ENCODE measurements at regions not wholly inside any gene's neighbourhood (a gene's known extent, or its start where the extent isn't known, plus 50 kb on each side); places are given as distances from the start of the nearest gene placed in this dataset.

GRCh38 chrX:22395372-22395771, 122.7 kb downstream of the CBLL2 start:
- DNase-seq (ENCODE audit: low spot score), result no peak

DNA sequence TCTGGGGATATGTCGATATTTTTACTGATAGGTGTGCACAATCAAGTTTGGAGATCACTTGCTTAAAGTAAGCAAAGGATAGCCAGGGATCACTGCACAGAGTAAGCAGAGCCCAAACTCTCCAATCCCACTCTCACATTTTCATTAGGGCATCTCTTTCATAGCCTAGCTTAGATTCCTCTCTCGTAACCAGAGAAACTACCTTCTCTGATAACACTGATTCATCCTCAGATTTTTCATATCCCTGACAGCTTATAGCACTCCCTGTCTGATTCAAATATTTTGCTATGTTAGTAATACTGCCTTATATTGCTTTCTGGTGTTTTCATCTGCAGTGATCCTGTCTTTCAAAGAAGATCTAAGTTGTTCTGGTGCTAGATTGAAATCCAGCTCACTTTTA, 123.7 kb downstream of the CBLL2 start:
- no peak for DNase-seq (ENCODE audit: low spot score)

DNA sequence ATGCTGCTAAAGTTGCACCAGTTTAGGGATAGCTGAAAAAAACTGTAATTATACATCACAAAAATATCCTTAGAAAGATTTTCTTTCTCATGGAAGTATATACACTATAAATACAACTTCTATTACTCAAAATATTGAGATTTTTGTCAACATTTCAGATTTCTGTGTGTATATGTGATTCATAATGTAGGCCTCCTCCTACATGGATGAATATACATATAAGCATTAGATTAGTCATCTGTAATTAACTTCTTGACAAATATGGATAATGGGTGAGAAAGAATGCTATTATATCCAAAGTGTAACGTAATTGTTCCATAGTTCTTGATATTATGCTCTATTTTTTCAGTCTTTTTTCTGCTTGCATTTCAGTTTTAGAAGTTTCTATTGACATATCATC, 124.9 kb downstream of the CBLL2 start:
- no peak for DNase-seq (ENCODE audit: low spot score)

DNA sequence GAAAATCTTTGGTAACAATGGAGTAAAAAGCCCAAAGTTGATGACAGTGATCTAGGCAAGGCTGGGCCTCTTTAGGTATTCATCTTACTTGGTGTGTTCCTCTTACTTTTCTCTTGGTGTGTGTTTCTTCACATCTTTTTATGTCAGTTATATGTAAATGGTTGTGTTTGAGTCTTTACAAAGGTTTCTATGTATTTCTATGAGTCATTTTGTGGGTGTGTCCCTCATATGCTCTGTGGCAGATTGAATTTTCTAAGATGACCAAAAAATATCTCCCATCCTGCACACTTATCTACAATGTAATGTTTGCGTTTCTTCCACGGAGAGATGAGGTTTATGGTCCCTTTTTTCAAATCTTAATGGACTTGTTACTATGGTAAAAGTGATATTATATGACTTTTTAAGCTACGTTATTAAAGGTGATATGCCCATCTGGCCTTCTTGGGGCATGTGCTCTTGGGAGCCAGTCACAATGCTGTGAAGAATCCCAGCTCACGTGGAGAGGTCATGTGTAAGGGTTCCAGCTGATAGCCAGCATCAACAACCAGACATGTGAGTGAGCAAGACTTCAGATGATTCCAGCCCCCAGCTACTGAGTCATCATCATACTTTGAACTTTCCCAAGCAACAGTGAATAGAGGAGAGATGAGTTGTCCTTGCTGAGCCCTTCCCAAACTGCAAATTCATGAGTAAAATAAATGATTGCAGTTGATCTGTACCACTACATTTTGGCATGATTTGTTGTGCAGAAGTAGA, 126.9 kb downstream of the CBLL2 start:
- DNase-seq (ENCODE audit: low spot score), result no peak

GRCh38 chrX:22404297-22404696, 131.6 kb downstream of the CBLL2 start:
- no peak for DNase-seq (ENCODE audit: low spot score)

GRCh38 chrX:22406201-22406737, 133.6 kb downstream of the CBLL2 start:
- no peak for DNase-seq (ENCODE audit: low spot score)

GRCh38 chrX:22409418-22409817, 136.7 kb downstream of the CBLL2 start:
- DNase-seq (ENCODE audit: low spot score), result no peak

GRCh38 chrX:22424122-22424915, 151.6 kb downstream of the CBLL2 start:
- no peak for DNase-seq (ENCODE audit: low spot score)

GRCh38 chrX:22424919-22425318, 152.2 kb downstream of the CBLL2 start:
- DNase-seq (ENCODE audit: low spot score), result no peak

DNA sequence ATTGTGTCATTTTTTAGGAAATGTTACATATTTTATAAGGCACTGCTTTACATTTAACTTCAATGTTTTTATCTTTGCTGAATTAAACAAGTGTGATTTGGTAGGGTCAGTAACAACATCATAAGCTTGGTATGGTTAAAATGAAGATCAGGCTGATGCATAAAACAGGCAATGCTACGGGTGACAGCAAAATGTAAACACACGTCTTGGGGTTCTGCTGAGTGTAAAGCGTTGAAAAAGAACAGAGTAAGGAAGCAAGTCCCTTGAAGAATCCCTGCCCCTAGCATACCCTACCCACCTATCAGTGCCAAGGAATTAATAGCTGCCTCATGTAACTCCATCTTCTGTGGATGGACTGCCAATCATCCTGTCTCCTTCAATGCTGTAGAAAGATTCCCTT, 157.0 kb downstream of the CBLL2 start:
- no peak for DNase-seq (ENCODE audit: low spot score)

- DNase-seq (ENCODE audit: low spot score), result no peak
Measured at GRCh38 chrX:22430701-22431100, 158.0 kb downstream of the CBLL2 start.

DNA sequence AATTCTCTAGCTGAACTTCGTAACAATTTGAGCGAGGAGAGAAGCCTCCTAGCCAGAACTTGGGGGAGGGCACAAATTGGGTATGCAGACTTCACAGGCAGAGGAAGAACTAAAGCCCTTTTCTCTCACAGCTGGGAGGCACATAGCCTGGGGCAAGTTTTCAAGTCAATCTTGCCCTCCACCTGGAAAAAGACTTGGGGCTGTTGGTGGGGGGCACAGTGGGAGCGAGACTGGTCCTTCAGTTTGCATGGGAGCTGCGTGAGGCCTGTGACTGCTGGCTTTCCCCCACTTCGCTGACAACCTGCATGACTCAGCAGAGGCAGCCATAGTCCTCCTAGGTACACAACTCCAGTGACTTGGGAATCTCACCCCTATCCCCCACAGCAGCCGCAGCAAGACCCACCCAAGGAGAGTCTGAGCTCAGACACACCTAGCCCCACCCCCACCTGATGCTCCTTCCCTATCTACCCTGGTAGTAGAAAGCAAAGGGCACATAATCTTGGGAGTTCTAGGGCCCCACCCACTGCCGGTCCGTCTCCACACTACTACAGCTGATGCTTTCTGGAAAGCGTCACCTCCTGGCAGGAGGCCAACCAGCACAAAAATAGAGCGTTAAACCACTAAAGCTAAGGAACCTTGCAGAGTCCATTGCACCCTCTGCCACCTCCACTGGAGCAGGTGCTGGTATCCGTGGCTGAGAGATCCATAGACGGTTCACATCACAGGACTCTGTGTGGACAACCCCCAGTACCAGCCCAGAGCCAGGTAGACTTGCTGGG, 160.8 kb downstream of the CBLL2 start:
- no peak for DNase-seq (ENCODE audit: low spot score)

GRCh38 chrX:22445880-22446279, 173.2 kb downstream of the CBLL2 start:
- no peak for DNase-seq (ENCODE audit: low spot score)

GRCh38 chrX:22462959-22463358, 190.2 kb downstream of the CBLL2 start:
- no peak for DNase-seq (ENCODE audit: low spot score)

- DNase-seq (ENCODE audit: low spot score), result no peak
Measured at GRCh38 chrX:22467571-22467970, 194.9 kb downstream of the CBLL2 start.

DNA sequence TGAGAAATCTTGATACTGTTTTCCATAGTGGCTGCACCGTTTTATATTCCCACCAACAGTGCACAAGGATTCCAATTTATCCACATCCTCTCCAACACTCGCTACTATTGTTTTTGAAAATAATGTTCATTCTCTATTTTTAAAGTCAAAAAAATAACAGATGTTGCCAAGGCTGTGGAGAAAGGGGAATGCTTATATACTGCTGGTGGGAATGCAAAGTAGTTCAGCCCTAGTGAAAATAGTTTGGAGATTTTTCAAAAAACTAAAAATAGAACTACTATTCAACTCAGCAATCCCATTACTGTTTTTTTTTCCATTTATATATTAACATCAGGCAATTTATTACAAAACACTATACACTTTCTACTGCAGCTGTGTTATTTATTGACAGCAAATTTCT, 208.7 kb downstream of the CBLL2 start:
- no peak for DNase-seq (ENCODE audit: low spot score)

DNA sequence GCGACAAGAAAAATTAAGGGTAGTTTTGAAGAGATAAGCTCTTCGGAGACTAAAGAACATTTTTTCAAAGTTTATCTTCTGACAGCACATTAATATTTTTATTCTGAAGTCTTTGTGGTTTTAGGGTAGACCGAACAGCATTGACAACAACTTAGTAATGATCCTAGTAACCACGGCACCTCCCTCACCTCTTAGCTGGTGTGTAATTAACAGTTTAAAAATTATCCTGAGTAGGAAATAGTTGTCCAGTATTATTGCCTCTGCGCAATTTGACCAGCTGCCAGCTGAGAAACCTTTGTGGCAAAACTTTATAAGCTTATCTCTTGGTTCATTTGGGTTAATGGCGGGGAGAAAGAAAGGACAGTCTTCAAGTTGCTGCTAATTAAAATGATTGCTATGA, 213.6 kb downstream of the CBLL2 start:
- DNase-seq (ENCODE audit: low spot score), result no peak

- no peak for DNase-seq (ENCODE audit: low spot score)
Measured at GRCh38 chrX:22516893-22517292, 244.2 kb downstream of the CBLL2 start.

DNA sequence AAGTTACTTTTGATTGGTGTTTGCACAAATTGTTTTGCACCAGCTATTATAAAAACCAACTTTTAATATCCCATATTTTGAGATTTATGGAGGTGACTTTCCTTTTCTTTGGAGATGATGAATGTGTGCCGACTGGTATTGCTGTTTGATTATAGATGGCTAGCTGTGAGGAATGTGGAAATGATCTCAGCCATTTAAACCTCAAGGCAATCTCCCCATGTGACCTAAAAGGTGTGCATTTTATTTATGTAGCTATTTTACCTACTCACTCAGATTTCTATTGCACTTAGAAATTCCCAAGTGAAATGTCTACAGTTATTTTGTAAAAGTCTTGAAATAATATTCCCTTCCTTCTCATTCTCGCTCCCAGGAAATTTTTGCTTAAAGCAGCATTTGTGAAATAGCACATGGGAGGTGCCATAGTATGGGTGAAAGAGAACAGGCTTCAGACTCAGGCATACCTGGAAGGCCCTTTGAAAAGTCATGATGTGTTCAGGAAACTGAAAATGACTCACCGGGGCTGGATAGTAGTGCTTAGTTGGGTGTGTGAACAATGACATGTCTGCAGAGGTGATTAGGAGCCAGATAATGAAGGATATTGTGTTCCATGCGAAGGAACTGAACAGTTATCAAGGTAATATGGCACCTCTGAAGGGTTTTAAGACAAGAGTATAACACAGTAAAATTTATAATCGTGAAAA, 247.6 kb downstream of the CBLL2 start:
- peak; percentile 2 for DNase-seq (ENCODE audit: low spot score)

DNA sequence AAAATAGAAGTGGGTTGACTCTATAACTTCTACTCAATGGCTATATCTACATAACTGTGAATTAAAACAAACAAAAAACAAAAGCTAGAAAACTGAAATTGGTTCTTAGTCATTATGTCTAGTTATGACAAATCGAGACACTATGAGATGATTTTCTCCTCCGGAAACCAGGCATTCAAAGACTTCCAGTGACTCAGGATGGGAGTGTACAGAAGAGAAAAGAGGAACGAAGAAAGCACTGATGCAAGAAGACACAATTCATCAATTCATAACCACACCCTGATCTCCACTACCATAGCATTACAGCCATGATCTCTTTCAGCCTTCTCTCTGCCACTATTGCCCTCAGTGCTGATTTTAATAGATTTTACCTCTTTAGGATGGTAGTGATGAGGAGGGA, 253.6 kb downstream of the CBLL2 start:
- DNase-seq (ENCODE audit: low spot score), result peak; percentile 23

GRCh38 chrX:22527302-22527701, 254.6 kb downstream of the CBLL2 start:
- no peak for DNase-seq (ENCODE audit: low spot score)

GRCh38 chrX:22533898-22534297, 261.2 kb downstream of the CBLL2 start:
- DNase-seq (ENCODE audit: low spot score), result no peak

Data from activated CD4-positive, alpha-beta T cell treated with anti-CD3 and anti-CD28 coated beads, Interleukin-2, Interleukin-4, amounts not matched to agents 100 ng/mL and 50 ng/mL, durations not matched to agents 16 hours and 8 hours (primary cell).